Left colon (tissue), 2 donors: ENCODE measurements at regions not wholly inside any gene's neighbourhood (a gene's known extent, or its start where the extent isn't known, plus 50 kb on each side); places are given as distances from the start of the nearest gene placed in this dataset.

Experiments
- ATAC-seq: fragments of 200-7000 bp; cut with Tn5 transposase; one replicate; pipeline ENCODE4 v1.9.1; 2020; ENCODE audit warnings: mild to moderate bottlenecking, moderate library complexity
- DNase-seq, 2 donors: peaks; one replicate each; pipeline ENCODE4 v3.0.0-alpha.2; 2020
- intact Hi-C, 2 donors: fragments of 100-400 bp; cut with DNase I in 1 of 2; cut with micrococcal nuclease in 1 of 2; formaldehyde crosslinking; loops; one replicate each; pipeline versions ENCODE4 v1.11.2 to v1.14.0; 2022; cut with DNase I, micrococcal nuclease
- donor health status: DM: no; HTN: no; CAD: no.
- donor health status: DM: yes; HTN: yes; CAD: no.

- DNase-seq = no peak
- no peak for ATAC-seq
- intact Hi-C loops = no loop called here
Observed at GRCh38 chr12:92218394-92219077, 72.9 kb upstream of the BTG1 start.

DNA sequence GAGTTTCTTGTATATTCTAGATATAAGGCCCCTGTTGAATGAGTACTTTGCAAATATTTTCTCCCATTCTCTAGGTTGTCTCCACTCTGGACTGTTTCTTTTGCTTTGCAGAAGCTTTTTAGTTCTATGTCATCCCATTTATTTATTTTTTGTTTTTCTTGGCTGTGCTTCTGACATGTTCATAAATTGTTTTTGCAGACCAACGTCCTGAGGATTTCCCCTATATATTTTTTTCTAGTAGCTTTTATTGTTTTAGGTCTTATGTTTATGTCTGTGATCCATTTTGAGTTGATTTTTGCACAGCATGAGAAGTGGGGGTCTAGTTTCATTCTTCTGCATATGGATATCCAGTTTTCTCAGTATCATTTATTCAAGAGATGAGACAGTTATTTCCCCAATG lies 70.4 kb upstream of the BTG1 start:
- DNase-seq (no peak), ATAC-seq (no peak)
- intact Hi-C loops = no loop called here

DNA sequence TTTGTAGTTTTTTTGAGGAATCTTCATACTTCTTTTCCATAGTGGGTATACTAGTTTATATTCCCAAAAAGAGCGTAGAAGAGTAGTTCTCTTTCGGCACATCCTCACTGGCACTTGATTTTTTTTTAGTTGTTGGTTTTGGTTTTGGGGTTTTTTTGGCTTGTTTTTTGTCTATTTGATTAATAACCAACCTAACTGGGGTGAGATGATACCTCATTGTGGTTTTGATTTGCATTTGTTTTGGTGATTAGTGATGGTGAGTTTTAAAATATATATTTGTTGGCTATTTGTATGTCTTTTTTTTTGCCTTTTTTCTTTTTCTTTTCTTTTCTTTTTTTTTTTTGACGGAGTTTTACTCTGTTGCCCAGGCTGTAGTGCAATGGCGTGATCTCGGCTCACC lies 69.7 kb upstream of the BTG1 start:
- ATAC-seq (no peak), DNase-seq (no peak)
- intact Hi-C loops = no loop called here

GRCh38 chr12:92213166-92213565 lies 67.5 kb upstream of the BTG1 start:
- ATAC-seq (no peak), DNase-seq (no peak)
- intact Hi-C loops = no loop called here

GRCh38 chr12:92210071-92210470 lies 64.4 kb upstream of the BTG1 start:
- DNase-seq (no peak), ATAC-seq (no peak)
- intact Hi-C loops = no loop called here

- ATAC-seq (peak; percentile 96), DNase-seq (no peak)
- intact Hi-C loops = no loop called here
Observed at GRCh38 chr12:92208613-92209121, 63.0 kb upstream of the BTG1 start.

GRCh38 chr12:92206596-92206995 lies 61.0 kb upstream of the BTG1 start:
- intact Hi-C loops = no loop called here
- ATAC-seq = no peak

DNA sequence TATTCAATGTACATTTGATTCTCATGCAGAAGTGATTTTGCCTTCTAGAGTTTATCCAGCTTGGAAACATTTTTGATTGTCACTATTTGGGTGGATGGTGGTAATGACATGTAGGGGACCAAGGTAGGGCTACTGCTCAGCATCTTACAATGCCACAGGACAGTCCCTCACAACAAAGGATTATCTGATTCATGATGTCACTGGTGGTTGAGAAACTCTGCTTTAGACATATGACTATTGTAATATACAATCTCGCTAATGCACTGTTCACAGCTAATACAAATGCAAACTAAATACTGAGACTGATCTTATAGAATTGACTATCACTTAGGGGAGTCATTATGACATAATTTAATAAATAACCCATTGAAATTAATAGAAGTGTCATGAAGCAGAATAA lies 60.4 kb upstream of the BTG1 start:
- ATAC-seq = no peak
- no peak for DNase-seq
- intact Hi-C loops = no loop called here

More at GRCh38 chr12:92206596-92206995, 61.0 kb upstream of the BTG1 start:
- DNase-seq = no peak

- intact Hi-C loops = no loop called here
Observed at GRCh38 chr12:92199819-92200576, 54.4 kb upstream of the BTG1 start.

DNA sequence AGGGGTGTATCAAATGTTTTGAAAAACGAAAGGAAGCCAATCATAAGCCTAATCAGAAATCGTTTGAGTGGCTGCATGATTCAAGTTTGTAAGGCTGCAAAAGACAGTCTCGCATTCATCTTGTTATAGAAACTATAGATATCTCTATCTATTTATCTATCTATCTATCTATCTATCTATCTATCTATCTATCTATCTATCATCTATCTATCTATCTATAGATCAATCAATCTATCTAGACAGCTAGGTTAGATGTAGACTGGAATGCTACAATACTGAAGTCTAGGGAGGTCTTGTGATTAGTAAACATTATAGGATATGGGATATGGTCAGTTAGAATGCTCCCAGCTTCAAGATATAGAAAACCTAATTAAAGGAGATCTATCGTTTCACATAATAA lies 52.2 kb upstream of the BTG1 start:
- DNase-seq (no peak), ATAC-seq (no peak)
- intact Hi-C loops = no loop called here

More at GRCh38 chr12:92199819-92200576, 54.4 kb upstream of the BTG1 start:
- no peak for ATAC-seq
- DNase-seq = no peak

GRCh38 chr12:92196368-92196767 lies 50.7 kb upstream of the BTG1 start:
- no peak for DNase-seq
- intact Hi-C loops = no loop called here
- no peak for ATAC-seq
